HT-29 (cell line): ENCODE measurements at regions not wholly inside any gene's neighbourhood (a gene's known extent, or its start where the extent isn't known, plus 50 kb on each side); places are given as distances from the start of the nearest gene placed in this dataset.

ENCODE experiments used
- DNase-seq: peaks from one replicate; pipeline ENCODE4 v3.0.0-alpha.2; 2015; ENCODE audit warnings: low spot score

GRCh38 chr3:17949101-17949500 lies 206.7 kb upstream of the TBC1D5 start:
- no peak for DNase-seq

- DNase-seq, result no peak
These were observed 205.4 kb upstream of the TBC1D5 start for GRCh38 chr3:17947833-17948232.

GRCh38 chr3:17946619-17947018 lies 204.2 kb upstream of the TBC1D5 start:
- DNase-seq, result no peak

GRCh38 chr3:17945799-17946399 lies 203.5 kb upstream of the TBC1D5 start:
- DNase-seq, result no peak

- no peak for DNase-seq
These were observed 202.8 kb upstream of the TBC1D5 start for GRCh38 chr3:17945018-17945798.

- DNase-seq, result no peak
These were observed 200.4 kb upstream of the TBC1D5 start for GRCh38 chr3:17942856-17943255.

- DNase-seq, result no peak
These were observed 199.3 kb upstream of the TBC1D5 start for GRCh38 chr3:17941766-17942165.

- no peak for DNase-seq
These were observed 198.7 kb upstream of the TBC1D5 start for GRCh38 chr3:17941152-17941551.

GRCh38 chr3:17939157-17939556 lies 196.7 kb upstream of the TBC1D5 start:
- DNase-seq, result no peak

- no peak for DNase-seq
These were observed 195.9 kb upstream of the TBC1D5 start for GRCh38 chr3:17938313-17938712.

- no peak for DNase-seq
These were observed 194.5 kb upstream of the TBC1D5 start for GRCh38 chr3:17936736-17937480.

- DNase-seq, result no peak
These were observed 192.8 kb upstream of the TBC1D5 start for GRCh38 chr3:17935222-17935621.

- DNase-seq, result no peak
These were observed 189.8 kb upstream of the TBC1D5 start for GRCh38 chr3:17932136-17932771.

- no peak for DNase-seq
These were observed 188.7 kb upstream of the TBC1D5 start for GRCh38 chr3:17931131-17931530.

- no peak for DNase-seq
These were observed 186.2 kb upstream of the TBC1D5 start for GRCh38 chr3:17928502-17929145.

GRCh38 chr3:17927036-17927435 lies 184.6 kb upstream of the TBC1D5 start:
- no peak for DNase-seq

- DNase-seq, result no peak
These were observed 172.9 kb upstream of the TBC1D5 start for GRCh38 chr3:17915341-17915740.

GRCh38 chr3:17913359-17913758 lies 170.9 kb upstream of the TBC1D5 start:
- no peak for DNase-seq

GRCh38 chr3:17911986-17912760 lies 169.7 kb upstream of the TBC1D5 start:
- no peak for DNase-seq

GRCh38 chr3:17910922-17911321 lies 168.5 kb upstream of the TBC1D5 start:
- DNase-seq, result no peak

- no peak for DNase-seq
These were observed 167.3 kb upstream of the TBC1D5 start for GRCh38 chr3:17909714-17910113.
